ENCODE measurements at regions not wholly inside any gene's neighbourhood (a gene's known extent, or its start where the extent isn't known, plus 50 kb on each side); places are given as distances from the start of the nearest gene placed in this dataset.

DNA sequence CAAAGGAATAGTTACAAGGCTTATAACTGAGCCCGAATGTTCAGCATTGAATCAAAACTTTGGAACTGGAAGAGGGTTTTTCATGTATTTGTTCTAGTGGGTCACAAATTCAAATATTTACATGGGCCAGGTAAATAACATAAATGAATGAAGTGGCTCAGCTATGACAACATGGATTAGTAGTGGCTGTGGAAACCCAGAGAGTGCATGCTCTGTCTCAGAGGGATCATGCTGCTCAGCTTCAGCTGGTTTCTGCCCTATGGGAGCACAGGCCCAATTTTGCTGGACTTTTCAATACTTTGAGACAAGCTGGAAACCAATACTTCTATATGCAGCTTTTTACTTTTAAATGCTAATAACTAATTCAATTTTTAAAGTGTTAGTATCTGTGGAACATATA, 394.0 kb upstream of the TEX13C start:
- Histone ChIP-seq H3K36me3 (no peaks in the 10 kb centered on the region), H3K27ac (no peak overlapping the region), H3K4me3 (no peak overlapping the region), H3K9me3 (no peaks in the 10 kb centered on the region), H3K4me1 (no peaks in the 10 kb centered on the region), H3K27me3 (no peaks in the 10 kb centered on the region)
- TF ChIP-seq EP300 (IDR thresholded peaks at IDR 0.05), result no peak
- no peak for TF ChIP-seq POLR2A (IDR thresholded peaks at IDR 0.05)
- TF ChIP-seq, protein P1, sequence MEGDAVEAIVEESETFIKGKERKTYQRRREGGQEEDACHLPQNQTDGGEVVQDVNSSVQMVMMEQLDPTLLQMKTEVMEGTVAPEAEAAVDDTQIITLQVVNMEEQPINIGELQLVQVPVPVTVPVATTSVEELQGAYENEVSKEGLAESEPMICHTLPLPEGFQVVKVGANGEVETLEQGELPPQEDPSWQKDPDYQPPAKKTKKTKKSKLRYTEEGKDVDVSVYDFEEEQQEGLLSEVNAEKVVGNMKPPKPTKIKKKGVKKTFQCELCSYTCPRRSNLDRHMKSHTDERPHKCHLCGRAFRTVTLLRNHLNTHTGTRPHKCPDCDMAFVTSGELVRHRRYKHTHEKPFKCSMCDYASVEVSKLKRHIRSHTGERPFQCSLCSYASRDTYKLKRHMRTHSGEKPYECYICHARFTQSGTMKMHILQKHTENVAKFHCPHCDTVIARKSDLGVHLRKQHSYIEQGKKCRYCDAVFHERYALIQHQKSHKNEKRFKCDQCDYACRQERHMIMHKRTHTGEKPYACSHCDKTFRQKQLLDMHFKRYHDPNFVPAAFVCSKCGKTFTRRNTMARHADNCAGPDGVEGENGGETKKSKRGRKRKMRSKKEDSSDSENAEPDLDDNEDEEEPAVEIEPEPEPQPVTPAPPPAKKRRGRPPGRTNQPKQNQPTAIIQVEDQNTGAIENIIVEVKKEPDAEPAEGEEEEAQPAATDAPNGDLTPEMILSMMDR (IDR thresholded peaks at IDR 0.05), result no peak
- DNase-seq (ENCODE audit: low spot score in 2 of 2), result no peak
- 80 to 95% methylated on average over 1 of the region's 1 CpG for WGBS, 2 donors

DNA sequence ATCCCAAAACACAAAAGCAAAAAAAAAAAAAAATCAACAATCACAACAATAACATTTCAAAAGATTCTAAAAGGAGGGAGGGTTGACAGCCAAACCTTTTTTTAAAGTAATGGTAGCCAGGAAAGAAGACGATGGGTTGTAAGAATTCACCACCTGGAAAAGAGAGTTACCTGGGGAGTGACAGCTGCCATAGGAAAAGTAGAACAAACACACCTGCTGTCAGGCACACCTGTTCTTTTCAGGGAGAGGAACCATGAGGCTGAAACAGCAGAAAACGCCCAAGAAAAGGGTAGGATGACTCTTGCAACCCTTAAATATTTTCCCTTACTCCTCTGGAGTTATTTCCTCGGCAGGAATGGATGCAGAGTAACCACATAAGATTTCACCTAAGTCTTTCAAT, 388.4 kb upstream of the TEX13C start:
- Histone ChIP-seq H3K27ac (no peak overlapping the region), H3K36me3 (no peaks in the 10 kb centered on the region), H3K9me3 (no peaks in the 10 kb centered on the region), H3K27me3 (no peaks in the 10 kb centered on the region), H3K4me1 (no peaks in the 10 kb centered on the region), H3K4me3 (no peak overlapping the region)
- no peak for DNase-seq (ENCODE audit: low spot score in 2 of 2)
- TF ChIP-seq, protein P1 (IDR thresholded peaks at IDR 0.05), result no peak
- TF ChIP-seq EP300 (IDR thresholded peaks at IDR 0.05) (no peak), POLR2A (IDR thresholded peaks at IDR 0.05) (no peak)
- 61 to 86% methylated on average over 3 of the region's 3 CpGs for WGBS, 2 donors

DNA sequence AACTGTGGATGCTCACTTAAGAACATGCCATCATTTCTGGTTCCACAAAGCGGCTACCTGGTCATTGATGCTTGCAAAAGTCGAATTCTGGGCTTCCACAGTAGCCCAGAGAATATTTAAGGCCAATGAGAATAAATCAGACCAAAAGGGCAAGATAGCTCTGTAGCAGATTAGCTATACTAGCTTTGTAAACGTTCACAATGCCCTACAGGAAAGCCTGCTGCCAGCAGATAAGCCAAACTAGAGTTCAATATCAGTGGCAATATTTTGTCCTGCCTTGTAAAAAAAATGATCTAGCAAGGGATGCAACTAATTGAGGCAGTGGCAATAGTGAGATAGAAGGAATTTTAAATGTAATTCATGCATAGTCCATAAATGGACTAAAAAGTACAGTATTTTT, 387.7 kb upstream of the TEX13C start:
- Histone ChIP-seq H3K27ac (no peak overlapping the region), H3K4me1 (no peaks in the 10 kb centered on the region), H3K4me3 (no peak overlapping the region), H3K36me3 (no peaks in the 10 kb centered on the region), H3K27me3 (no peaks in the 10 kb centered on the region), H3K9me3 (no peaks in the 10 kb centered on the region)
- TF ChIP-seq EP300 (IDR thresholded peaks at IDR 0.05) (no peak), POLR2A (IDR thresholded peaks at IDR 0.05) (no peak)
- TF ChIP-seq, protein P1 (IDR thresholded peaks at IDR 0.05), result no peak
- DNase-seq (ENCODE audit: low spot score in 2 of 2), result no peak
- 42 to 63% methylated on average over 3 of the region's 3 CpGs for WGBS, 2 donors

DNA sequence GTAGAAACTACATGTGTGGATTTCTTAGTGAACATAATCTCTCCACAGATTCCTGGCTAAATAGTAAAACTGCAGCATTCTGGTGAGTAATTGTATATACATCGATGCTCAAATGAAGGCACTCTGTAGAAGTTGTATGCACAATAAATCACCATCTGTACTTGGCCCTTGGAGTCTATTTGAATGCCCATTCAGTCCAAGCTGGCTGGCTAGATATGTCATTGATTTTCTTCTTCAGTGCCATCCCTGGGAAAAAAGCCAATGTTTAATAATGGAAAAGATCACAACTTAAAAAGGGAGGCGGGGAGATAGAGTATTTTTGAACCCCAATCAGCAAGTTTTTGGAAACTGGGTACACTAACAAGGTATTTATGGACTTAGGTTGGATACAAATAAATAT, 381.0 kb upstream of the TEX13C start:
- no peaks in the 10 kb centered on the region for H3K36me3 ChIP-seq
- no peak overlapping the region for H3K27ac ChIP-seq
- TF ChIP-seq, protein P1 (IDR thresholded peaks at IDR 0.05), result no peak
- no peak for TF ChIP-seq POLR2A (IDR thresholded peaks at IDR 0.05)
- no peak for TF ChIP-seq EP300 (IDR thresholded peaks at IDR 0.05)
- H3K4me3 ChIP-seq, result no peak overlapping the region
- WGBS, 2 donors, result 62 to 79% methylated on average over 2 of the region's 2 CpGs
- no peak for DNase-seq (ENCODE audit: low spot score in 2 of 2)
- no peaks in the 10 kb centered on the region for H3K27me3 ChIP-seq
- no peaks in the 10 kb centered on the region for H3K9me3 ChIP-seq
- H3K4me1 ChIP-seq, result no peaks in the 10 kb centered on the region

DNA sequence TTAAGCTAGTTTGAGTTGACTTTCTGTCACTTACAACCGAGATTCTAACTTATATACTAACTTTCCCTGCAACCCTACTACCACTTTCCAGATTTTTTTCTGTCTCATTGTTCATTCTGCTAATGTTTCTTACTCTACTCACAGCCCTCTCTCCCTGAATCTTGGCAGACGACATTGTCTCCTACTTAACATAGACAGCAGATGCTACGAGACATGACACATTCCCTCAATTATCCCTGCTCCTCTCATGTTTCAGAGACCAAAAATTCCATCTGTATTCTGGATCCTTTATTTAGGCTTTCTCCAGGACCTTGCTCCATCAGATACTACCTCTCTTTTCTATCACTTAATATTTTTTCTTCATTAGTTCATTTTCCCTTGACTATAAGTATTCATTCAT, 379.1 kb upstream of the TEX13C start:
- Histone ChIP-seq H3K4me1 (no peaks in the 10 kb centered on the region), H3K36me3 (no peaks in the 10 kb centered on the region)
- WGBS, 2 donors, result 69 to 74% methylated on average over 3 of the region's 3 CpGs

More for the DNA sequence above, 379.1 kb upstream of the TEX13C start:
- TF ChIP-seq EP300 (IDR thresholded peaks at IDR 0.05), result no peak
- no peak for TF ChIP-seq POLR2A (IDR thresholded peaks at IDR 0.05)
- TF ChIP-seq, protein P1 (IDR thresholded peaks at IDR 0.05), result no peak
- Histone ChIP-seq H3K4me3 (no peak overlapping the region), H3K27ac (no peak overlapping the region), H3K27me3 (no peaks in the 10 kb centered on the region), H3K9me3 (no peaks in the 10 kb centered on the region)
- DNase-seq (ENCODE audit: low spot score in 2 of 2), result no peak
